ENCODE measurements at regions not wholly inside any gene's neighbourhood (a gene's known extent, or its start where the extent isn't known, plus 50 kb on each side); places are given as distances from the start of the nearest gene placed in this dataset.
"Not testable (repeated sequence)": the region's sequence is repeated elsewhere in the genome, so short reads cannot be mapped to it uniquely, and the experiment has no call there.

DNA sequence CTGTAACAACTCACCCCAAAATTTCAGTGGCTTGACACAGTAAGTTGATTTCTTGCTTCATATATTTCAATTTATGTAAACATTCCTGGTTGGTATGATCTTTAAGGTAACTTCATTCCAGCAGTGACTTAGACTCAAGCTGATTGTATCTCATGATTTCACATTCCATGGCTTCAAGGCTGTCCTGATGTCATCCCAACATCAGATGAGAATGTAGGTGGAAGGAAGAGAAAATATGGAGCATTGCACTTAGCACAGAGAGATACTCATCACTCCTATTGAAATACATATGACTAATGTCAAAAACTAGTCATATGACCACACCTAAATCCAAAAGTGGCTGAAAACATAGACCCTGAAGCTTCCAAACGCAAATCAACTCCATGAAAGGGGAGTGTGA lies 793.8 kb downstream of the TBL1XR1 start:
- DNase-seq, result no peak

DNA sequence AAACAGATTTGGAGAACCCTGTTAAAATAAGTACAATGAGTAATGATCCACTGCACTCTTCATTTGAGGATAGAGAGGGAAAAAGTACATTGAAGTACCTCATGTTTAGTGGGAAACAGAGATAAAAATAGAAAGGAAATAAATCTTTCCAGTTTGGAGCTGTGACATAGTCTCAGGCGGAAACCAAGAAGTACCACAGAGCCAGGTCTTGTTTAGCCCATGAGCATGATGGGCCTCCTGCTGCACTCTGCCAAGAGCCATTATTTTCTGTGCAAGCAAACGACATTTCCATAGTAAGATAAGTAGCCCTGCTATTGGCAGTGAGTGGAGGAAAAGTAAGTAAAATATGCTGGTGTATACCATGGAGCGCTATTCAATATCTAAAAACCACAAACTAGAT lies 796.1 kb downstream of the TBL1XR1 start:
- no peak for DNase-seq

DNA sequence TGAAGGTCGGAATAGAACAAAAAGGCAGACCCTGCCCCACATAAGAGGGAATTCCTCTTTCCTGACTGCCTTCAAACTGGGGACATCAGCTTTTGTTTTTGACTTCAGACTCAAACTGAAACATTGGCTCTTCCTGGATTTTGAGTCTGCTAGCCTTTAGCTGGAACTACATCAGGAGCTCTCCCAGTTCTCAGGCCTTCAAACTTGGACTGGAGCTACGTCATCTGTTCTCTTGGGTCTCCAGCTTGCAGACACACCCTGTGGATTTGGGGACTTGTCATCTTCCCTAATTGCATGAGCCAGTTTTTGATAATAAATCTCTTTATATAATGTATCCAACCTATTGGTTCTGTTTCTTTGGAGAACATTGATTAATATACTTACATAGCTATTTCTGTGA lies 798.1 kb downstream of the TBL1XR1 start:
- no peak for DNase-seq

DNA sequence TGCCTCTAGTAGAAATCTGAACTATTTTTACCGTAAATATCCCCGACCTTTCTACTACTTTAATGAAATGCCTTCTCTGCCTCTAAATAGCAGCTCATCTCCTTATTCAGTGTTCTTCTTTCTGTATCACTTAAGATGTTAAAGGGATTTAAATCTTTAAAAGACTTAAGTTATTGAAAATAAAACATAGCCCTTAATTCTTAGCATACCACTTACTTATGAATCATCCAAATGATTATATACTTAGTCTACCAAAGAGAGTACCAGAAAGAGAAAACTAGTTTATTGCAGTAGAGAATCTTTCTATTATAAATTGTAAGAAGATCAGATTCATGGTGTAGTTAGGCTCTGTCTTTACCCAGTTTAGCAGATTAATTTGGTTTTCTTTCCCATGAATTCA lies 802.0 kb downstream of the TBL1XR1 start:
- DNase-seq, result no peak

DNA sequence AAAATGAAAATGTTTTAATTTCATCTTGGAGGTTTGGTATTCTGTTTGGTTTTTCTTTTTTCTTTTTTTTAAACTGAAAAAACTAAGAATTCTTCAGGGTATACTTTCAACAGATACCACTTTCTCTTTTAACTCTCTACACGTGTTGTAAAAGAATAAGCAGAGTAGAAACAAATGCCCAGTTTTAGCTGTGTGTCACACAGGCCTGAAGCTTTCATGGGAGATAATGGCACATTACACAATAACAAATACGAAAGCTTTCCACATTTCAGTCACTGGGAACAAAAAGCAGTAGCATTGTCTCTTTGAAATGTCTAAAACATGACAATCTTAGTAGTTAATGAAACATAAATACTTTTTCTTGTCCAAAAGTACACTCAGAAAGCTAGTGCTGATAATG lies 818.5 kb downstream of the TBL1XR1 start:
- no peak for DNase-seq

DNA sequence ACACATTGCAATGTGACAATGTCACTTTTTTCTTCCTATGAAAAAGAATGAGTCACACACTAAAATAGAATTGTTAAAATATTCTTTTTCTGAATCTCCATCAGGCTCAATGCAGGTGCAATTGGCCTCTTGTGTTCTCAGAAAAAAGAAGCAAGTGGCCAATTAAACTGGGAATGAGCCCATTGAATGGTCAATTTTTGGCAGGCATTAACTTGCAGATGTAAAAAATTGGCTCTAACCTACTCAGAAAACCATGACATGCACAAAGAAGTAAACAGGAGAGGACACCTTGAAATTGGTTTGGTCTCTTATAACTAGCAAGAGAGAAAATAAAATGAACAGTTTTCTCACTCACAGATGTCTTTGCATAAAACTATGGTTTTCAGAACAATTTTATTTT lies 820.8 kb downstream of the TBL1XR1 start:
- DNase-seq, result no peak

DNA sequence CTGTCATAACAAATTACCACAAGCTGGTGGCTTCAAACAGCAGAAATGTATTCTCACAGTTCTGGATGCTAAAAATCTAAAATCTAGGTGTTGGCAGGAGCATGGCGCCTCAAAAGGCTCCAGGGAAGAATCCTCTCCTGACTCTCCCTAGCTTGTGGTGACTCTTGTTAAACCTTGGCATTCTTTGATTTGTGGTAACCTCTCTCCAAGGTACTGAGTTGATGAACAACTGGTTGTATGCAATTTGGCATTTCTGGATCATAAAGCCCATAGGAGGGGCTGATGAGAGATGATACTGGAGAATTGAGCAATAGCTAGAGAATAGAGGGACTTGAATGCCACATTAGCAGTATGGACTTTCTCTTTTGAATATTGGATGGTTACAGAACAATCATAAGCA lies 821.8 kb downstream of the TBL1XR1 start:
- DNase-seq, result no peak

DNA sequence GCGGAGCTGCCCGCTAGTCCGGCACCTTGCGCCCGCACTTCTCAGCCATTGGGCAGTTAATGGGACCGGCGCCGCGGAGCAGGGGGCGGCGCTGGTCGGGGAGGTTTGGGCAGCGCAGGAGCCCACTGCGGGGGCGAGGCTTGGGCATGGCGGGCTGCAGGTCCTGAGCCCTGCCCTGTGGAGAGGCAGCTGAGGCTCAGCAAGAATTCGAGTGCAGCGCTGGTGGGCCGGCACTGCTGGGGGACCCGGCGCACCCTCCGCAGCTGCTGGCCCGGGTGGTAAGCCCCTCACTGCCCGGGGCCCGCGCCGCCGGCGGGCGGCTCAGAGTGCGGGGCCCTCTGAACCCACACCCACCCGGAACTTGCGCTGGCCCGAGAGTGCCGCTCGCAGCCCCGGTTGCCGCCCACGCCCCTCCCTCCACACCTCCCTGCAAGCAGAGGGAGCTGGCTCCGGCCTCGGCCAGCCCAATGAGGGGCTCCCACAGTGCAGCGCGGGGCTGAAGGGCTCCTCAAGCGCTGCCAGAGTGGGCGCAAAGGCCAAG lies 835.0 kb downstream of the TBL1XR1 start:
- no peak for DNase-seq

DNA sequence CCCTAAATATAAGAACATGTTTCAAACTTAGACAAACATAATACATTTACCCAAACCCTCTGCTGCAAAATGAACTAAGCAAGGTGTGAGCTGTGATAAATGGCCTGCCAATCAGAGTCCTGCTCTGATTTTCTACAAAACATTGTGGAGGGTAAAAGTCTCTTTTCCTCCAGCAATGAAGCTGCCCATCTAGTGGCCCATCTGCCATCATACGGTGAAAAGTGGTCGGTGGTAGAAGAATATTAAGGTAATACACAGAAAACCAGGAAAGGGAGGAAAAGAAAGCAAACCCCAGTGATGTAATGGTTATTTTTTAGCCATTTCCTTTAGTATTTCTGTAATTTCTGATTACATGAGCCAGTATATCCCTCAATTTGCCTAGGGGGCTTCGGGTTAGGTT lies 838.1 kb downstream of the TBL1XR1 start:
- no peak for DNase-seq

DNA sequence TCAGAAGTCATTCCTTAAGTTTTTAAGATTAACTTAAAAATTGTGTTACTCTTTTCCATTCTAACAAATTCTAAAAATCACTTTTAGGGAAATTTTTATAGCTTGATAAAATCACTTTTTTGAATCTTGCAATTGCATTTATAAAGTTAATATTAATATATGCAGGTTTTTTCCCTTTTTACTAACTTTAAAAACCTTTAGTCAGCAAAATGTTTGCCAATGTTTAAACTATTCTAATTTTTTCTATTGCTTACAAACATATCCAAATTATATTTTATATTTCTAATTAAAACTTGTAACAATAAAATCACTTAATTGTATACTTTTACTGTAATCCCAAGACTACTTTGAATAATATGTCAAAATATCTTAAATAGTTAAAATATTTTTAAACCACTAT lies 839.4 kb downstream of the TBL1XR1 start:
- DNase-seq, result no peak

DNA sequence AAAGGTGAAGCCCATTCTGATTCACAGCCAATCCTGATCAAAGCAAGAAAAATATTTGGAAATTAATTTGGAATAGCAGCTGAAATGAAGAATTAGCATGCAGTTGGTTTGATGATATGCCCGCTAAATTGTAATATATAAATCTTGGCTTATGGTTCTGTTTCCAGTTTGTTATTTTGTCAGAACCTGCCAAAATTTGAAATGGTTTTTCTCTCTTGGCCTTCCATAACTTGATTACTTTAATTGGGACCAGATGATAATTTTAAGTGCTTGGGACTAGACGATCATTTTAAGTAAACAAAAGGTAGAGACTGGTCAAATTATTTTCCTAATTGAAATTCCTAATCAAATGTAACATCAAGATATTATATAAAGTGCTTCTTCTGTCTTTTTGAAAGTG lies 842.4 kb downstream of the TBL1XR1 start:
- DNase-seq, result no peak

DNA sequence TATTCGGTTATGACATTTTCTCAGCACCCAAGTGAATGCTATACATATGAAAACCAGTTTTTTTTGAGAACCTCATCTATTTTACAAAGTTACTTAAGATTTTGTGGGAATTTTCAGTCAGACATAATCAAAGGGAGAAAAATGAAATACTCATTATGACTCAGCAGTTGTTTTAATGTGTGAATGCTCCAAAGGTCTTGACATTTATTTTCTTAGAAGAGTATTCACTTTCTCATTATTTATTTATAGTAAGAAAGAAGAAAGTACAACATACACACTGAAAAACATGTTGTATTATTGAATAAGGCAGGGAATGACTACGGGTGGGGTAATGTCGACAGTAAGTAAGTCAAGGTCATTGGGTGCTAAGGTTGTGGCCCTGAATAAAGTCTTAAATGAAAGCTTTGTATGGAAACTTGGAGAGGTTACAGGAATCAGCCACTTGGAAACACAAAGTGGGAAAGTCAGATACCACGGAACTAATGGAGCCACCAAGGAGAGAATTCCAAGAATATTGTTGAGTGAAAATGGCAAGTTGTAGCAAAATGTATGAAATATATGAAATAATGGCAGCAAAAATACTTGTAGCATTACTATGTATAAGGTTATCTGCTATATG lies 844.5 kb downstream of the TBL1XR1 start:
- DNase-seq, result no peak

DNA sequence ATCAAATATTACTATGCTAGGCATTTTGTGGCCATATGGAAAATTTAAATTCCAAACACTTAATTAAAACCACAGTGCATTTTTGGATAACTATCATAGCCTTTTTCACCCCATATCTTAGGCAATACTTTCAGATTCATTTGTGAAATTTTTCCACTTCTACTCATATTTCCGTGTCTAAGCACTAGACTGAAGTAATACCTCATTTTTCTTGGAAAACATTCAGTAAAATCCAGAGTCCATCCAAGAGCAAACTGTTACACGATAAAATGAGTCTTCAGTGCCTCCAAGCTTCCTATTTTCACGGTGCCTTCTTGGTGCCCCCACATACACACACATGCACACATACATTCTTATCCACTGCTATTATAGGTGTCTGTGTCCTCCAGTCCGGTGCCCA lies 845.9 kb downstream of the TBL1XR1 start:
- DNase-seq, result no peak

DNA sequence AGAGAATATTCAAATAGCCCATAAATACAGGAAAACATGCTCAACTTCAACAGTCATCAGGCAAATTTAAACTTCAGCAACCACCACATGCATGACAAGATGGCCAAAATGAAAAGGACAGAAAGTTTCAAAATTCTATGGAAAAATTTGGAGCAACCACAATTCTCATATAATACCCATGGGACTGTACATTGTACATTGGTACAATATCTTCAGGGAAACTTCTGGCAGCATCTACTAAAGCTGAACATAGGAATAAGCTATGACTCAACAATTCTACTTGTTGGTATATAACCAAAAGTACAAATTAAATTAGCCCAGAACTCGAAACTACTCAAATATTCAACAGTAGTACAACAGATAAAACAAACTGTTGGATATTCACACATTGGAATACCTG lies 847.6 kb downstream of the TBL1XR1 start:
- no peak for DNase-seq

DNA sequence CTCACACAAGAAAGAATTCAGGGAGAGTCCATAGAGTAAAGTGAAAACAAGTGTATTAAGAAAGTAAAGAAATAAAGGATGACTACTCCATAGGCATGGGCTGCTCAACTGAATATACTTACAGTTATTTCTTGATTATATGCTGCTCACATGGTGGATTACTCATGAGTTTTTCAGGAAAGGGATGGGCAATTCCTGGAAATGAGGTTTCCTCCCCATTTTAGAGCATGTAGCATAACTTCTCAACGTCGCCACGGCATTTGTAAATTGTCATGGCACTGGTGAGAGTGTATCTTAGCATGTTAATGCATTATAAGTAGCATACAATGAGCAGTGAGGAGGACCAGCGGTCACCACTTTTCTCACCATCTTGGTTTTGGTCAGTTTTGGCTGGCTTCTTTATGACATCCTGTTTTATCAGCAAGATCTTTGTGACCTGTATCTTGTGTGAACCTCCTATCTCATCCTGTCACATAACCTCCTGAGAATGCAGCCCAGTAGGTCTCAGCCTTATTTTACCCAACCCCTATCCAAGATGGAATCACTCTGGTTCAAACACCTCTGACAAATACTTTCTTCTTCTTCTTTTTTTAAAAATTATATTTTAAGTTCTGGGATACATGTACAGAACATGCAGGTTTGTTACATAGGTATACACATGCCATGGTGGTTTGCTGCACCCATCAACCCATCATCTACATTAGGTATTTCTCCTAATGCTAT lies 849.7 kb downstream of the TBL1XR1 start:
- no peak for DNase-seq

DNA sequence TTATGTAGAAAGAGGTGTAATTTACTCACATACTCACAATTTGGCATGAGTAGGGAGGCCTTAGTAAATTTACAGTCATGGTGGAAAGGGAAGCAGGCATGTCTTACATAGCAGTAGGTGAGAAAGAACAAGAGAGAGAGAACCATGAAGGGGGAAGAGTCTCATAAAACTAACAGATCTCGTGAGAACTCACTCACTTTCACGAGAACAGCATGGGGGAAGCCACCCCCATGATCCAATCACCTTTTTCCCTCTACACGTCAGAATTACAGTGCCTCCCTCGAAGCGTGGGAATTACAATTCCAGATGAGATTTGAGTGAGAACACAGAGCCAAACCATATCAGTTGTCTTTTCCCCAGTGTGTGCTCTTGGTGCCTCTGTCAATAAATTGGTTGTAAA lies 855.3 kb downstream of the TBL1XR1 start:
- no peak for DNase-seq

DNA sequence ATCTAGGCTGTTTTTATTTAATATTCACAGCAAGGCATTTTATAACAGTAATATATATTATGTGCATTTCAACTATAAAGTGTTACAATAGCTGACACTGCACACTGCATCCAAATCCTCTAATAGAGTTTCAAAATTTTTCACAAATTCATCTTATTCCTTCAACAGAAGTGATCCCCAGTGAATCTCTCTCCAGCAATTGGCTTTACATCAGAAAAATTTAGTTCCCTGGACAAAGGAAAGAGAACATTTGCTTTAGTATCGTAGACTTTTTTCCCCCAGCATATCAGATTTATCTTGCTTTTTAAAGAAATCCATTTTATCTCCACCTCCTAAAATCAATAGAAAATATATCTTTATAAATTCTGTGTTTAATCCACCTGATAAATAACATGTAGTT lies 868.6 kb downstream of the TBL1XR1 start:
- no peak for DNase-seq

DNA sequence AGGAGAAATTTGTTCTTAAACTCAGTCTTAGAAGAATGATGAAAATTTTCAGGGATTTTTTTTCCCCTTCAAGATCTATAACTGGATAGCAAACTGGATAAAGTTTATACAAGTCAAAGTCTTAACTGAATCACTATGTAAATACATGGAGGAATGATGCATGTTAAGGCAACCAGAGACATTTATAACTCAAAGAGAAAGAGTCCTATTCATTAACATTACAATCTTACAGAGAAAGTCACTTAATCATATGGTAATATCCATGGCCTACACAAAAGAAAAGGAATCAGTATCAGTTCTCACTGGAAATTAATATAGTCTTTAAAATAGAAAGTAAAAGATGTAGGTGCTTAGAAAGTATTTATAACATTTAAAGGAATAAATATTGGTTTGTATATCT lies 869.1 kb downstream of the TBL1XR1 start:
- no peak for DNase-seq

DNA sequence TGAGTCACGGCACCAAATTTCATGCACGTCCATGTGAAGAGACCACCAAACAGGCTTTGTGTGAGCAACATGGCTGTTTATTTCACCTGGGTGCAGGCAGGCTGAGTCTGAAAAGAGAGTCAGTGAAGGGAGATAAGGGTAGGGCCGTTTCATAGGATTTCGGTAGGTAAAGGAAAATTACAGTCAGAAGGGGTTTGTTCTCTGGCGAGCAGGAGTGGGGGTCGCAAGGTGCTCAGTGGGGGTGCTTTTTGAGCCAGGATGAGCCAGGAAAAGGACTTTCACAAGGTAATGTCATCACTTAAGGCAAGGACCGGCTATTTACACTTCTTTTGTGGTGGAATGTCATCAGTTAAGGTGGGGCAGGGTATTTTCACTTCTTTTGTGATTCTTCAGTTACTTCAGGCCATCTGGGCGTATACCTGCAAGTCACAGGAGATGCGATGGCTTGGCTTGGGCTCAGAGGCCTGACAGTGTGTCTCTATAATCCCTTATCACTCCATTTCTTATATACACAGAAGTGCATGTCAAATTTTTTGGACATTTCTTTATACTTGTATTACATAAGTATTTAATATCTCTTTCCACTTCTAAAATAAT lies 870.3 kb downstream of the TBL1XR1 start:
- DNase-seq, result not testable (repeated sequence)

DNA sequence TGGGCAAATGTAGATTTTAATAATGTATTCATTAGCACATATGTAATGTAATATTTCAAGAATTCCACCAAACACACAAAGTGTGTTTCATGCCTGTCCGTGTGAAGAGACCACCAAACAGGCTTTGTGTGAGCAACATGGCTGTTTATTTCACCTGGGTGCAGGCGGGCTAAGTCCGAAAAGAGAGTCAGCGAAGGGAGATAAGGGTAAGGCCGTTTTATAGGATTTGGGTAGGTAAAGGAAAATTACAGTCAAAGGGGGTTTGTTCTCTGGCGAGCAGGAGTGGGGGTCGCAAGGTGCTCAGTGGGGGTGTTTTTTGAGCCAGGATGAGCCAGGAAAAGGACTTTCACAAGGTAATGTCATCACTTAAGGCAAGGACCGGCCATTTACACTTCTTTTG lies 875.8 kb downstream of the TBL1XR1 start:
- not testable (repeated sequence) for DNase-seq

DNA sequence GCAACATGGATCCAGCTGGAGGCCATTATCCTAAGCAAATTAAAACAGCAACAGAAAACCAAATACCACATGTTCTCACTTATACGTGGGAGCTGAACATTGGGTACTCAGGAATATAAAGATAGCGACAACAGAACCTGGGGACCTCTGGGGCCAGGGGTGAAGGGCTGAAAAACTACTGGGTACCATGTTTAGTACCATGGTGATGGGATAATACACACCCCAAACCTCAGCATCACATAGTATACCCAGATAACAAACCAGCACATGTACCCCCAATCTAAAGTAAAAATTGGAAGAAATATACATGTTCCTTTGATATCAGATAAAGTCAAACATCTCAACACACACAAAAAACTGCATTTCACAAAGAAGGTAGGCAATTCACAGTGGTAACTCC lies 876.2 kb downstream of the TBL1XR1 start:
- DNase-seq, result no peak

DNA sequence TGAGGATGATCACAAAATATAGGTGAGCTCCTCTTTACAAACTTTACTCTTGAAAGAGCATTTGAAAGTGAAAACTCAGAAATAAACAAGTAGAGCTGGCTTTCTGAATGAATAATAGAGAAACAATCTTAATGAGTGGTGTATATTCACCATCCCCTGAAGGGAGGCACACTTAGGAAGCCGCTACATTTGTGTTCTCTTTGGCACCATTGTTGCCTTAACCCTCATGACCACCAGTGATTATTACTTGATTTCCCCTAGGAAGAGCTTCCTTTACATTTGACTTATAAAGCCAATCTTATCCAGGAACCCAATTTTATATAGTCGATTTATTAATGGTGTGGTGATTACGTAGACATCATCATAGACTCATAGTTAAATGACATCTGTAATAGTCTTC lies 883.9 kb downstream of the TBL1XR1 start:
- no peak for DNase-seq

DNA sequence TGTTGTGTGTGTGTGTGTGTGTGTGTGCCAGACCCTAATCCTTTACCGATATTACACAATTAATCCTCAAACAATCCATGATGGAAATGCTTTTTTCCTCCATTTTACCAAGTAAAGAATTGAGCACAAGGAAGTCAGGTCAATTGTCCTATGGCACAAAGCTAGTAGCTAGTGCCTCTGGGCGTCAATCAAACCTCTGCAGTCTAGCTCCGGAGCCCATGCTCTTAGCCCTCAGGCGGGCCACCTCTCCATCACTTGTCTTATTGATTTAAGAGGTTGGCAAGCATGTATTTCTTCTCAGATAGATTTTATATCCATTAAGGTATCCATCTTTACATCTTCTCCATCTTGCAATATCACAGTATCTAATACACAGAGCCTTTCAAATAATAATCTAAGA lies 886.6 kb downstream of the TBL1XR1 start:
- no peak for DNase-seq

DNA sequence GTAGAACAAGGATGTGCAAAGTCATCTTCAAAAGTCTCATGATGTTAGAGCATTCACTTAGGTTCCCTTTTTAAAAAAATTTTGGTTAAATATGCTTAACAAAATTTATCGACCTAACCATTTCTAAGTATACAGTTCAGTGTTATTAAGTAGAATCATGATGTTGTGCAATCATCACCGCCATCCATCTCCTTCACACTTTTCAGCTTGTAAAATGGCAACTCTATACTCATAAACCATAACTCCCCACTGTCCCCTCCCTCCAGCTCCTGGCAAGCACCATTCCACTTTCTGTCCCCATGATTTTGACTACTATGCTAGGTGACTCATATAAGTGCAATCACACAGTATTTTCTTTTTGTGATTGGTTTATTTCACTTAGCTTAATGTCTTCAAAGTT lies 895.0 kb downstream of the TBL1XR1 start:
- DNase-seq, result no peak
